Middle frontal gyrus (tissue), 1 donor: ENCODE measurements at regions not wholly inside any gene's neighbourhood (a gene's known extent, or its start where the extent isn't known, plus 50 kb on each side); places are given as distances from the start of the nearest gene placed in this dataset.
"Not testable (repeated sequence)": the region's sequence is repeated elsewhere in the genome, so short reads cannot be mapped to it uniquely, and the experiment has no call there.

Source experiments
- DNase-seq: peaks from one replicate; pipeline ENCODE4 v3.0.0-alpha.2; 2015; ENCODE audit warnings: low spot score; ENCODE audit errors: extremely low spot score

GRCh38 chr9:82436475-82436874 lies 447.9 kb downstream of the SPATA31D1 start:
- no peak for DNase-seq

GRCh38 chr9:82437183-82437582 lies 448.6 kb downstream of the SPATA31D1 start:
- not testable (repeated sequence) for DNase-seq

GRCh38 chr9:82438581-82438980 lies 450.0 kb downstream of the SPATA31D1 start:
- no peak for DNase-seq

- no peak for DNase-seq
These were observed 454.7 kb downstream of the SPATA31D1 start for GRCh38 chr9:82443312-82443711.

- DNase-seq: no peak
These were observed 457.0 kb downstream of the SPATA31D1 start for GRCh38 chr9:82445556-82445955.

- no peak for DNase-seq
These were observed 458.8 kb downstream of the SPATA31D1 start for GRCh38 chr9:82447343-82447742.

GRCh38 chr9:82449986-82450385 lies 461.4 kb downstream of the SPATA31D1 start:
- no peak for DNase-seq

GRCh38 chr9:82454509-82455190 lies 466.1 kb downstream of the SPATA31D1 start:
- no peak for DNase-seq

- no peak for DNase-seq
These were observed 468.1 kb downstream of the SPATA31D1 start for GRCh38 chr9:82456642-82457041.

GRCh38 chr9:82457298-82457697 lies 468.7 kb downstream of the SPATA31D1 start:
- DNase-seq: no peak

- no peak for DNase-seq
These were observed 469.3 kb downstream of the SPATA31D1 start for GRCh38 chr9:82457891-82458290.

GRCh38 chr9:82458296-82458695 lies 469.7 kb downstream of the SPATA31D1 start:
- DNase-seq: no peak

GRCh38 chr9:82466616-82467260 lies 478.2 kb downstream of the SPATA31D1 start:
- no peak for DNase-seq

GRCh38 chr9:82467436-82467835 lies 478.9 kb downstream of the SPATA31D1 start:
- no peak for DNase-seq

- no peak for DNase-seq
These were observed 485.7 kb downstream of the SPATA31D1 start for GRCh38 chr9:82474235-82474634.

- no peak for DNase-seq
These were observed 487.2 kb downstream of the SPATA31D1 start for GRCh38 chr9:82475584-82476301.

GRCh38 chr9:82480921-82481320 lies 492.3 kb downstream of the SPATA31D1 start:
- DNase-seq: no peak

- no peak for DNase-seq
These were observed 499.4 kb downstream of the SPATA31D1 start for GRCh38 chr9:82487935-82488312.

GRCh38 chr9:82488313-82489200 lies 500.0 kb downstream of the SPATA31D1 start:
- no peak for DNase-seq

- DNase-seq: no peak
These were observed 500.7 kb downstream of the SPATA31D1 start for GRCh38 chr9:82489201-82489821.

- DNase-seq: no peak
These were observed 501.5 kb downstream of the SPATA31D1 start for GRCh38 chr9:82490019-82490499.
